Effector memory CD8-positive, alpha-beta T cell (primary cell): ENCODE measurements at regions not wholly inside any gene's neighbourhood (a gene's known extent, or its start where the extent isn't known, plus 50 kb on each side); places are given as distances from the start of the nearest gene placed in this dataset.
A peak's percentile ranks its signal among the peaks of the same experiment; 100 is the strongest.

Experiments used
- ATAC-seq: fragments of 150-1000 bp; cut with Tn5 transposase; replicated peaks from 2 replicates; pipeline ENCODE4 v1.10.0; 2021; ENCODE audit warnings: mild to moderate bottlenecking, moderate library complexity
- DNase-seq, 3 experiments: peaks; one replicate each; pipeline ENCODE4 v3.0.0; 2021
- H3K27ac Mint-ChIP-seq, 2 donors: one replicate each; pipeline ENCODE4 v1.8.0; 2022; ENCODE audit warnings: mild to moderate bottlenecking in 2 of 2, mixed read lengths in 2 of 2, moderate library complexity in 2 of 2
- H3K27me3 Mint-ChIP-seq, 2 donors: one replicate each; pipeline ENCODE4 v1.8.0; 2022; ENCODE audit warnings: mixed read lengths in 2 of 2
- H3K36me3 Mint-ChIP-seq: one replicate; pipeline ENCODE4 v1.8.0; 2022; ENCODE audit warnings: mild to moderate bottlenecking, moderate library complexity, mixed read lengths; ENCODE audit not compliant: insufficient read depth
- H3K4me1 Mint-ChIP-seq, 2 donors: one replicate each; pipeline ENCODE4 v1.8.0; 2022; ENCODE audit warnings: low read depth in 2 of 2, mixed read lengths in 2 of 2
- H3K4me3 Mint-ChIP-seq, 2 donors: one replicate each; pipeline ENCODE4 v1.8.0; 2022; ENCODE audit warnings: mild to moderate bottlenecking in 2 of 2, mixed read lengths in 2 of 2, moderate library complexity in 2 of 2
- H3K9me3 Mint-ChIP-seq, 2 donors: one replicate each; pipeline ENCODE4 v1.8.0; 2022; ENCODE audit warnings: mixed read lengths in 2 of 2

GRCh38 chr2:168348076-168348475 lies 100.7 kb upstream of the STK39 start:
- Mint-ChIP-seq H3K36me3 (no peaks in the 10 kb centered on the region), H3K4me1 (peaks cover 5 to 7% of the 10 kb centered on the region in 2 donors), H3K27ac (no peak overlapping the region), H3K9me3 (no peaks in the 10 kb centered on the region), H3K27me3 (peaks cover 9 to 34% of the 10 kb centered on the region in 2 donors), H3K4me3 (no peak overlapping the region)
- ATAC-seq (peak; percentile 36), DNase-seq (no peak)

- Mint-ChIP-seq H3K36me3 (no peaks in the 10 kb centered on the region), H3K27me3 (peaks cover 0 to 14% of the 10 kb centered on the region in 2 donors), H3K4me3 (no peak overlapping the region), H3K9me3 (peaks cover 0 to 5% of the 10 kb centered on the region in 2 donors), H3K4me1 (peaks cover 11 to 13% of the 10 kb centered on the region in 2 donors), H3K27ac (no peak overlapping the region)
- DNase-seq (no peak), ATAC-seq (no peak)
Observed at GRCh38 chr2:168350380-168350779, 103.0 kb upstream of the STK39 start.

GRCh38 chr2:168353251-168353650 lies 102.8 kb upstream of the CERS6 start:
- H3K27me3 Mint-ChIP-seq: no peaks in the 10 kb centered on the region
- H3K27ac Mint-ChIP-seq: no peak overlapping the region
- no peak overlapping the region for H3K4me3 Mint-ChIP-seq
- DNase-seq: no peak
- H3K36me3 Mint-ChIP-seq: no peaks in the 10 kb centered on the region
- H3K4me1 Mint-ChIP-seq: peaks cover 4 to 15% of the 10 kb centered on the region in 2 donors
- no peak for ATAC-seq
- peaks cover 0 to 5% of the 10 kb centered on the region in 2 donors for H3K9me3 Mint-ChIP-seq

- no peaks in the 10 kb centered on the region for H3K36me3 Mint-ChIP-seq
- H3K4me3 Mint-ChIP-seq: no peak overlapping the region
- peaks cover 4 to 17% of the 10 kb centered on the region in 2 donors for H3K4me1 Mint-ChIP-seq
- H3K27me3 Mint-ChIP-seq: no peaks in the 10 kb centered on the region
- DNase-seq (no peak), ATAC-seq (no peak)
- peaks cover 0 to 5% of the 10 kb centered on the region in 2 donors for H3K9me3 Mint-ChIP-seq
- no peak overlapping the region for H3K27ac Mint-ChIP-seq
Observed at GRCh38 chr2:168354499-168354898, 101.6 kb upstream of the CERS6 start.

- Mint-ChIP-seq H3K4me3 (no peak overlapping the region), H3K36me3 (no peaks in the 10 kb centered on the region), H3K27me3 (no peaks in the 10 kb centered on the region), H3K27ac (no peak overlapping the region), H3K9me3 (peaks cover 0 to 5% of the 10 kb centered on the region in 2 donors), H3K4me1 (peaks cover 4 to 17% of the 10 kb centered on the region in 2 donors)
- ATAC-seq: no peak
- no peak for DNase-seq
Observed at GRCh38 chr2:168355121-168355520, 101.0 kb upstream of the CERS6 start.

GRCh38 chr2:168355779-168356476 lies 100.1 kb upstream of the CERS6 start:
- H3K4me1 Mint-ChIP-seq: peaks cover 4 to 17% of the 10 kb centered on the region in 2 donors
- no peaks in the 10 kb centered on the region for H3K36me3 Mint-ChIP-seq
- DNase-seq: no peak
- ATAC-seq: no peak
- no peak overlapping the region for H3K4me3 Mint-ChIP-seq
- H3K27ac Mint-ChIP-seq: no peak overlapping the region
- H3K27me3 Mint-ChIP-seq: no peaks in the 10 kb centered on the region
- H3K9me3 Mint-ChIP-seq: peaks cover 0 to 5% of the 10 kb centered on the region in 2 donors

- peaks cover 0 to 5% of the 10 kb centered on the region in 2 donors for H3K9me3 Mint-ChIP-seq
- H3K4me1 Mint-ChIP-seq: peaks cover 4 to 17% of the 10 kb centered on the region in 2 donors
- ATAC-seq (no peak), DNase-seq (no peak)
- H3K4me3 Mint-ChIP-seq: no peak overlapping the region
- H3K27me3 Mint-ChIP-seq: no peaks in the 10 kb centered on the region
- no peaks in the 10 kb centered on the region for H3K36me3 Mint-ChIP-seq
- H3K27ac Mint-ChIP-seq: no peak overlapping the region
Observed at GRCh38 chr2:168356477-168356835, 99.6 kb upstream of the CERS6 start.

GRCh38 chr2:168357797-168358472 lies 98.1 kb upstream of the CERS6 start:
- Mint-ChIP-seq H3K4me1 (peaks cover 4 to 17% of the 10 kb centered on the region in 2 donors), H3K36me3 (no peaks in the 10 kb centered on the region), H3K27me3 (no peaks in the 10 kb centered on the region), H3K4me3 (peak overlapping the region in 1 of 2 donors; percentile 5), H3K27ac (peak overlapping the region in 1 of 2 donors; percentile 15), H3K9me3 (peaks cover 0 to 5% of the 10 kb centered on the region in 2 donors)
- DNase-seq (no peak), ATAC-seq (no peak)

- Mint-ChIP-seq H3K36me3 (no peaks in the 10 kb centered on the region), H3K9me3 (peaks cover 0 to 5% of the 10 kb centered on the region in 2 donors), H3K27me3 (no peaks in the 10 kb centered on the region), H3K27ac (no peak overlapping the region), H3K4me3 (no peak overlapping the region), H3K4me1 (peaks cover 4 to 17% of the 10 kb centered on the region in 2 donors)
- ATAC-seq (no peak), DNase-seq (no peak)
Observed at GRCh38 chr2:168359082-168359481, 97.0 kb upstream of the CERS6 start.

GRCh38 chr2:168363347-168364092 lies 92.6 kb upstream of the CERS6 start:
- Mint-ChIP-seq H3K4me3 (no peak overlapping the region), H3K27ac (no peak overlapping the region), H3K27me3 (peaks cover 0 to 8% of the 10 kb centered on the region in 2 donors), H3K4me1 (peaks cover 0 to 1% of the 10 kb centered on the region in 2 donors), H3K9me3 (no peaks in the 10 kb centered on the region), H3K36me3 (no peaks in the 10 kb centered on the region)
- DNase-seq (no peak), ATAC-seq (no peak)

- no peaks in the 10 kb centered on the region for H3K9me3 Mint-ChIP-seq
- no peak overlapping the region for H3K4me3 Mint-ChIP-seq
- no peak for ATAC-seq
- no peak for DNase-seq
- H3K27ac Mint-ChIP-seq: peak overlapping the region in 1 of 2 donors; percentile 30
- H3K4me1 Mint-ChIP-seq: no peaks in the 10 kb centered on the region
- no peaks in the 10 kb centered on the region for H3K36me3 Mint-ChIP-seq
- H3K27me3 Mint-ChIP-seq: peaks cover 0 to 8% of the 10 kb centered on the region in 2 donors
Observed at GRCh38 chr2:168365094-168365621, 90.9 kb upstream of the CERS6 start.

- Mint-ChIP-seq H3K4me3 (no peak overlapping the region), H3K27ac (no peak overlapping the region), H3K36me3 (no peaks in the 10 kb centered on the region), H3K4me1 (peaks cover 16 to 22% of the 10 kb centered on the region in 2 donors), H3K9me3 (no peaks in the 10 kb centered on the region), H3K27me3 (peaks cover 0 to 8% of the 10 kb centered on the region in 2 donors)
- DNase-seq: no peak
- no peak for ATAC-seq
Observed at GRCh38 chr2:168369031-168369430, 87.0 kb upstream of the CERS6 start.

- peaks cover 16 to 22% of the 10 kb centered on the region in 2 donors for H3K4me1 Mint-ChIP-seq
Observed at GRCh38 chr2:168371273-168372019, 84.6 kb upstream of the CERS6 start.

More at GRCh38 chr2:168371273-168372019, 84.6 kb upstream of the CERS6 start:
- no peaks in the 10 kb centered on the region for H3K36me3 Mint-ChIP-seq
- H3K4me3 Mint-ChIP-seq: peak overlapping the region; percentile 9 to 36
- DNase-seq (peak in 1 of 3 experiments; percentile 1), ATAC-seq (peak; percentile 76)
- no peaks in the 10 kb centered on the region for H3K27me3 Mint-ChIP-seq
- H3K27ac Mint-ChIP-seq: peak overlapping the region; percentile 3 to 57
- no peaks in the 10 kb centered on the region for H3K9me3 Mint-ChIP-seq
